Hepatocyte (in vitro differentiated cells): ENCODE measurements at regions not wholly inside any gene's neighbourhood (a gene's known extent, or its start where the extent isn't known, plus 50 kb on each side); places are given as distances from the start of the nearest gene placed in this dataset.

ENCODE experiments used
- CTCF ChIP-seq: fragments of 200-600 bp; sonication (generic); IDR thresholded peaks from 2 replicates; pipeline ENCODE4 v1.5.1; 2016; ENCODE audit warnings: antibody characterized with exemption, mild to moderate bottlenecking; ENCODE audit not compliant: poor library complexity
- EZH2 ChIP-seq: fragments of 200-600 bp; sonication (generic); IDR thresholded peaks from 2 replicates; pipeline ENCODE4 v1.6.1; 2016; ENCODE audit warnings: antibody characterized with exemption, mild to moderate bottlenecking, borderline replicate concordance

DNA sequence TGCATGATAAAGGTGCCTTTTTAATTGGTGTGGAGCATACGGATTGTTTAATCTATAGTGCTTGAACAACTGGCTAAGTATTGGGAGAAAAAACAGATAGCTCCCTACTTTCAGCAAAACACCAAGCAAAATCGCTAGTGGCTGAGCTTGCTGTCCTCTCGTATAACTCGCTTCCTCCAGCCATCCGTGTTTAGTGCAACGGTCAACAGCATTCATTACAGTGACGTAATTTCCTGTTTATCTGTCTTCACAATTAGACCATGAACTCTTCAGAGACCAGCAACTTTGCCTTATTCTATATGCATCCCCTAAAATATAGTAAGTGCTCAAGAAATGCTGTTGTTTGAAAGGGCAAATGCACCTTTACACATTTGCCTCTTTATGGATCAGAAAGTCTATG is 511.9 kb downstream of the HAPSTR1 start:
- no peak for TF ChIP-seq CTCF
- TF ChIP-seq EZH2 = no peak
